Gastrocnemius medialis (tissue), 4 donors: ENCODE measurements at regions not wholly inside any gene's neighbourhood (a gene's known extent, or its start where the extent isn't known, plus 50 kb on each side); places are given as distances from the start of the nearest gene placed in this dataset.

Experiments used
- ATAC-seq, 2 donors: fragments of 150-250 bp; one replicate each; pipeline ENCODE4 v1.9.1; 2016
- DNase-seq, 2 donors: peaks; one replicate each; pipeline ENCODE4 v3.0.0-alpha.2; 2019
- H3K27ac ChIP-seq, 4 donors: fragments of 200-600 bp; sonication (generic); 1 replicate in 1 of 4; 2 replicates in 3 of 4; pipeline ENCODE4 v1.5.1; 2016 to 2018; ENCODE audit warnings: mild to moderate bottlenecking in 2 of 4, moderate library complexity in 1 of 4
- H3K27me3 ChIP-seq, 3 donors: fragments of 200-600 bp; sonication (generic) in 2 of 3; 1 replicate in 1 of 3; 2 replicates in 2 of 3; pipeline versions ENCODE4 v1.5.1 to v1.6.0; 2016 to 2019; ENCODE audit warnings: mild to moderate bottlenecking in 1 of 3, moderate library complexity in 1 of 3
- H3K36me3 ChIP-seq, 2 donors: fragments of 200-600 bp; sonication (generic) in 1 of 2; one replicate each; pipeline ENCODE4 v1.5.1; 2017 to 2018
- H3K4me1 ChIP-seq, 2 donors: fragments of 200-600 bp; sonication (generic) in 1 of 2; one replicate each; pipeline ENCODE4 v1.5.1; 2016 to 2017; ENCODE audit warnings: mild to moderate bottlenecking in 2 of 2
- H3K4me3 ChIP-seq, 4 donors: fragments of 200-600 bp; sonication (generic) in 3 of 4; 1 replicate in 1 of 4; 2 replicates in 3 of 4; pipeline ENCODE4 v1.5.1; 2016 to 2019; ENCODE audit warnings: mild to moderate bottlenecking in 2 of 4
- H3K9me3 ChIP-seq, 3 donors: fragments of 200-600 bp; sonication (generic) in 2 of 3; 1 replicate in 1 of 3; 2 replicates in 2 of 3; pipeline ENCODE4 v1.5.1; 2016 to 2019
- POLR2A ChIP-seq, 2 donors: fragments of 450-650 bp; IDR thresholded peaks; one replicate each; pipeline ENCODE4 v1.6.1; 2017; ENCODE audit warnings: antibody characterized with exemption in 2 of 2, mild to moderate bottlenecking in 2 of 2, moderate library complexity in 2 of 2
- in situ Hi-C, 4 donors: fragments of 200-750 bp; cut with MboI; loops; one replicate each; pipeline versions ENCODE4 v1.15.0 to v1.8.0; 2017; ENCODE audit warnings: low sequenced_read_pairs in 4 of 4
- intact Hi-C: fragments of 100-400 bp; cut with DNase I; formaldehyde crosslinking; loops from one replicate; pipeline ENCODE4 v1.15.1; 2023; ENCODE audit warnings: low total_unique reads
- TF ChIP-seq, protein P1 (sequence below), 5 experiments: fragments of 450-650 bp in 3 of 5; fragments of 200-600 bp in 2 of 5; sonication (generic) in 2 of 5; IDR thresholded peaks in 4 of 5; conservative IDR thresholded peaks in 1 of 5; 1 replicate in 4 of 5; 2 replicates in 1 of 5; pipeline ENCODE4 v1.5.1; 2016 to 2019; ENCODE audit warnings: antibody characterized with exemption in 5 of 5, mild to moderate bottlenecking in 3 of 5, moderate library complexity in 3 of 5

DNA sequence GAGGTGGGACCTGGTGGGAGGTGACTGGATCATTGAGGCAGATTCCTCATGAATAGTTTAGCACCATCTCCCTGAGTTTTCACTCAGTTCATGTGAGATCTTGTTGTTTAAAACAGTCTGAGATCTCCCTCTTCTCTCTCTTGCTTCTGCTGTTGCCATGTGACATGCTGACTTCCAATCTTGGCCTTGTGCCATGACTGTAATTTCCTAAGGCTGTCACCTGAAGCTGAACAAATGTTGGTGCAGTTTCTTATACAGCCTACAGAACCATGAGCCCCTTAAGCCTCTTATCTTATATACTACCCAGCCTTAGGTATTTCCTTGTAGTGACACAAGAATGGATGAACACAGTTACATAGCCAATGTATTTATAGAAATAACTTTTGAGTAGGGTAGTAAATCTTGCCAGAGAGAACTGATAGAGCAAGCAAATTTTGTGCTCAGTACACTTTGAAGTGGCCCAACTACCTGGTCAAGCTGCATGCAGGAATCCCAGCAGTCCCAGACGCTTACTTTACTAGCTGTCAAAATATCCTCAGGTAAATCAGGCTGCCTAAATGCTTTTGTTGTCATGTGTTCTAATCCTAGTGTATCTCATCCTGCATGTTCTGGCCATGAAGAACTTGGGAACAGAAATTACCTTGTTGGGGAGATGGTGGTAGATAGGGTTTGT is 445.6 kb upstream of the MIS18BP1 start:
- no peak for ATAC-seq
- no peak for DNase-seq
- Histone ChIP-seq H3K27me3 (no peaks in the 10 kb centered on the region), H3K9me3 (no peaks in the 10 kb centered on the region), H3K36me3 (no peaks in the 10 kb centered on the region), H3K27ac (no peak overlapping the region), H3K4me3 (no peak overlapping the region), H3K4me1 (no peaks in the 10 kb centered on the region)
- TF ChIP-seq, protein P1, sequence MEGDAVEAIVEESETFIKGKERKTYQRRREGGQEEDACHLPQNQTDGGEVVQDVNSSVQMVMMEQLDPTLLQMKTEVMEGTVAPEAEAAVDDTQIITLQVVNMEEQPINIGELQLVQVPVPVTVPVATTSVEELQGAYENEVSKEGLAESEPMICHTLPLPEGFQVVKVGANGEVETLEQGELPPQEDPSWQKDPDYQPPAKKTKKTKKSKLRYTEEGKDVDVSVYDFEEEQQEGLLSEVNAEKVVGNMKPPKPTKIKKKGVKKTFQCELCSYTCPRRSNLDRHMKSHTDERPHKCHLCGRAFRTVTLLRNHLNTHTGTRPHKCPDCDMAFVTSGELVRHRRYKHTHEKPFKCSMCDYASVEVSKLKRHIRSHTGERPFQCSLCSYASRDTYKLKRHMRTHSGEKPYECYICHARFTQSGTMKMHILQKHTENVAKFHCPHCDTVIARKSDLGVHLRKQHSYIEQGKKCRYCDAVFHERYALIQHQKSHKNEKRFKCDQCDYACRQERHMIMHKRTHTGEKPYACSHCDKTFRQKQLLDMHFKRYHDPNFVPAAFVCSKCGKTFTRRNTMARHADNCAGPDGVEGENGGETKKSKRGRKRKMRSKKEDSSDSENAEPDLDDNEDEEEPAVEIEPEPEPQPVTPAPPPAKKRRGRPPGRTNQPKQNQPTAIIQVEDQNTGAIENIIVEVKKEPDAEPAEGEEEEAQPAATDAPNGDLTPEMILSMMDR (IDR thresholded peaks at IDR 0.05 in 4 of 5, conservative IDR thresholded peaks at IDR 0.05 in 1 of 5) = no peak
- TF ChIP-seq POLR2A (IDR thresholded peaks at IDR 0.05) = no peak
- intact Hi-C loops = no loop called here
- in situ Hi-C loops = no loop called here

DNA sequence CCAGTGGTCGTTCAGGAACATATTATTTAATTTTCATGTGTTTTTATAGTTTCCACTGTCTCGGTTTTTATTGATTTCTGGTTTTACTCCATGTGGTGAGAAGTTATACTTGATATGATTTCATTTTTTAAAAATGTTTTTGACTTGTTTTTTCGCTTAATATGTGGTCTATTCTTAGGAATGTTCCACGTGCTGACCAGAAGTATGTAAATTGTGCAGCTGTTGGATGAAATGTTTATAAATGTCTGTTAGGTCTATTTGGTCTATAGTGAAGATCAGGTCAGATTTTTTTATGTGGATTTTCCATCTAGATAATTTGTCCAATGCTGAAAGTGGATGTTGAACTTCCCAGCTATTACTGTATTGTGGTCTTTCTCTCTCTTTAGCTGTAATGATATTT is 433.8 kb upstream of the MIS18BP1 start:
- no peak for ATAC-seq
- Histone ChIP-seq H3K36me3 (no peaks in the 10 kb centered on the region), H3K27me3 (no peaks in the 10 kb centered on the region), H3K9me3 (no peaks in the 10 kb centered on the region), H3K4me1 (no peaks in the 10 kb centered on the region), H3K27ac (no peak overlapping the region), H3K4me3 (no peak overlapping the region)
- intact Hi-C loops = no loop called here
- in situ Hi-C loops = no loop called here
- no peak for DNase-seq
- TF ChIP-seq, protein P1 (IDR thresholded peaks at IDR 0.05 in 4 of 5, conservative IDR thresholded peaks at IDR 0.05 in 1 of 5) = no peak
- TF ChIP-seq POLR2A (IDR thresholded peaks at IDR 0.05) = no peak

DNA sequence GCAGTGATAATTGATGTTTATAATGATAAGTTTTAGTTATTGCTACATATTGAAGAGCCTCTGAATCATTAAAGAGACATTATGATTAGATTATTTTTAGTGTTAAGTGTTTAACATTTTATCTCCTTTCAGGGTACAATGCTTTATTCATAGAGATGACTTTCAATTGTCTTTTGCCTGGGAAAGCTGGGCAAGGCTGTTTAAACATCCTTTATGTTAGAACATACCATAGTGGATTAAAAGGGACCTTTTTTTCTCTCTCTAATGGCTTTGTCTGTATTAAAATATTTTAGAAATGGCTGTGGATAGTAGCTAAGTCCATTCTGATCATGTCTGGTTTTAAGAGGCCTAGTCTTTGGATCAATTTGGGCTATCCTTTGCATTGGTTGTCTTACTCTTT is 427.5 kb upstream of the MIS18BP1 start:
- intact Hi-C loops = no loop called here

DNA sequence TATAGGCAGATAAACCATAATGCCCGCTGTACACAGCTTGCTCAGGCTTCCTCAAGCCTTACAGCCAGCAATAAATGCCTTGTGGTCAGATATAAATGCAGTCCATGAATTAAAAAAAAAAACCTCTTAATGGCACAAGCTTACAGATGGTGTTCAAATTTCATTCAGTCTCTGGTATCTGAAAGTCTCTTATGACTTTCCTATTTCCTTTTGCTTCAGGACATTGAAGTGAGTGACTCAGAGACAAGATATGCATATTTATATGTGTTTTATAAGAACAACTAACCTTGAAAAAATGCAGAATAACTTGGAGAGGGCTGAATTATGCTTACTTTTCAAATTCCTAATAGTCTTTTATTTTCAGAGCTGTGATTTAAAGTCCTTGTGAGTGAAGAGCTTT is 426.9 kb upstream of the MIS18BP1 start:
- no peak for DNase-seq
- no peaks in the 10 kb centered on the region for H3K36me3 ChIP-seq
- no peaks in the 10 kb centered on the region for H3K9me3 ChIP-seq
- ATAC-seq = no peak
- intact Hi-C loops = no loop called here
- no peak overlapping the region for H3K4me3 ChIP-seq
- H3K4me1 ChIP-seq = no peaks in the 10 kb centered on the region
- TF ChIP-seq POLR2A (IDR thresholded peaks at IDR 0.05) = no peak
- TF ChIP-seq, protein P1 (IDR thresholded peaks at IDR 0.05 in 4 of 5, conservative IDR thresholded peaks at IDR 0.05 in 1 of 5) = no peak
- no peaks in the 10 kb centered on the region for H3K27me3 ChIP-seq
- in situ Hi-C loops = no loop called here
- no peak overlapping the region for H3K27ac ChIP-seq

More for the DNA sequence above, 427.5 kb upstream of the MIS18BP1 start:
- no peaks in the 10 kb centered on the region for H3K27me3 ChIP-seq
- no peak overlapping the region for H3K27ac ChIP-seq
- H3K4me1 ChIP-seq = no peaks in the 10 kb centered on the region
- H3K9me3 ChIP-seq = no peaks in the 10 kb centered on the region
- in situ Hi-C loops = no loop called here
- no peak overlapping the region for H3K4me3 ChIP-seq
- no peaks in the 10 kb centered on the region for H3K36me3 ChIP-seq
- ATAC-seq (no peak), DNase-seq (no peak)
- TF ChIP-seq POLR2A (IDR thresholded peaks at IDR 0.05) = no peak
- TF ChIP-seq, protein P1 (IDR thresholded peaks at IDR 0.05 in 4 of 5, conservative IDR thresholded peaks at IDR 0.05 in 1 of 5) = no peak

DNA sequence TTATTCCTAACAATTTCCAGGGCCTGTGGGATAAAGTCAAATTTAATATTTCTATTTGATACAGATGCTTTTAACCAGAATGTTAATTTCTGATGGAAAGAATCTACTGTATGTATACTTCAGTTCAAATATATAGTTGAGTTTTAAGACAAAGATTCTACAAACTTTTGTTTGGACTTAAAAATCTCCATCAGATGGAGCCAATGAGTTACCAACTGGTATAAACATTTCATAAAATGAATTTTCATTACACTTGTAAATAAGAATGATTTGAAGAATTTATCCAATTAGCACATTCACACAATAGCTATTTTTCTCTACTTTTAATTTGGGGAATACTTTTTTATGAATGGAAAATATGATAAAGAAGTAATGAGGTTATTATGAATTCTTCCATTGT is 425.2 kb upstream of the MIS18BP1 start:
- Histone ChIP-seq H3K4me3 (no peak overlapping the region), H3K4me1 (no peaks in the 10 kb centered on the region), H3K36me3 (no peaks in the 10 kb centered on the region), H3K27me3 (no peaks in the 10 kb centered on the region), H3K9me3 (no peaks in the 10 kb centered on the region), H3K27ac (no peak overlapping the region)
- intact Hi-C loops = no loop called here
- no peak for ATAC-seq
- in situ Hi-C loops = no loop called here
- no peak for TF ChIP-seq POLR2A (IDR thresholded peaks at IDR 0.05)
- TF ChIP-seq, protein P1 (IDR thresholded peaks at IDR 0.05 in 4 of 5, conservative IDR thresholded peaks at IDR 0.05 in 1 of 5) = no peak
- no peak for DNase-seq
